GM19467 (cell line): ENCODE measurements at regions not wholly inside any gene's neighbourhood (a gene's known extent, or its start where the extent isn't known, plus 50 kb on each side); places are given as distances from the start of the nearest gene placed in this dataset.

Experiments used
- ATAC-seq: cut with Tn5 transposase; IDR thresholded peaks from one replicate; pipeline ENCODE4 v1.9.1; 2021; ENCODE audit warnings: mild to moderate bottlenecking, moderate library complexity; ENCODE audit not compliant: unreplicated experiment

- ATAC-seq: no peak
Observed at GRCh38 chr2:144285324-144285723, 234.6 kb downstream of the ZEB2 start.

GRCh38 chr2:144281476-144281875, 238.4 kb downstream of the ZEB2 start:
- no peak for ATAC-seq

- ATAC-seq: no peak
Observed at GRCh38 chr2:144280009-144280408, 239.9 kb downstream of the ZEB2 start.

GRCh38 chr2:144279165-144279564, 240.8 kb downstream of the ZEB2 start:
- no peak for ATAC-seq

- no peak for ATAC-seq
Observed at GRCh38 chr2:144277622-144278354, 242.1 kb downstream of the ZEB2 start.

GRCh38 chr2:144275340-144275739, 244.6 kb downstream of the ZEB2 start:
- no peak for ATAC-seq

- ATAC-seq: no peak
Observed at GRCh38 chr2:144274131-144274530, 245.8 kb downstream of the ZEB2 start.

- ATAC-seq: no peak
Observed at GRCh38 chr2:144270951-144271350, 249.0 kb downstream of the ZEB2 start.

GRCh38 chr2:144268036-144268678, 251.8 kb downstream of the ZEB2 start:
- no peak for ATAC-seq

- peak; percentile 70 for ATAC-seq
Observed at GRCh38 chr2:144267239-144267638, 252.7 kb downstream of the ZEB2 start.

- ATAC-seq: no peak
Observed at GRCh38 chr2:144265654-144266053, 254.3 kb downstream of the ZEB2 start.

GRCh38 chr2:144261966-144262365, 258.0 kb downstream of the ZEB2 start:
- ATAC-seq: no peak

GRCh38 chr2:144261336-144261735, 258.6 kb downstream of the ZEB2 start:
- ATAC-seq: no peak

- ATAC-seq: no peak
Observed at GRCh38 chr2:144259332-144259731, 260.6 kb downstream of the ZEB2 start.

- ATAC-seq: no peak
Observed at GRCh38 chr2:144258154-144258553, 261.8 kb downstream of the ZEB2 start.

- no peak for ATAC-seq
Observed at GRCh38 chr2:144256996-144257707, 262.8 kb downstream of the ZEB2 start.

- ATAC-seq: no peak
Observed at GRCh38 chr2:144254342-144255235, 265.3 kb downstream of the ZEB2 start.

- no peak for ATAC-seq
Observed at GRCh38 chr2:144253743-144254142, 266.2 kb downstream of the ZEB2 start.

- no peak for ATAC-seq
Observed at GRCh38 chr2:144252694-144253093, 267.2 kb downstream of the ZEB2 start.

GRCh38 chr2:144249035-144249637, 270.8 kb downstream of the ZEB2 start:
- ATAC-seq: no peak
